ENCODE measurements at regions not wholly inside any gene's neighbourhood (a gene's known extent, or its start where the extent isn't known, plus 50 kb on each side); places are given as distances from the start of the nearest gene placed in this dataset.

DNA sequence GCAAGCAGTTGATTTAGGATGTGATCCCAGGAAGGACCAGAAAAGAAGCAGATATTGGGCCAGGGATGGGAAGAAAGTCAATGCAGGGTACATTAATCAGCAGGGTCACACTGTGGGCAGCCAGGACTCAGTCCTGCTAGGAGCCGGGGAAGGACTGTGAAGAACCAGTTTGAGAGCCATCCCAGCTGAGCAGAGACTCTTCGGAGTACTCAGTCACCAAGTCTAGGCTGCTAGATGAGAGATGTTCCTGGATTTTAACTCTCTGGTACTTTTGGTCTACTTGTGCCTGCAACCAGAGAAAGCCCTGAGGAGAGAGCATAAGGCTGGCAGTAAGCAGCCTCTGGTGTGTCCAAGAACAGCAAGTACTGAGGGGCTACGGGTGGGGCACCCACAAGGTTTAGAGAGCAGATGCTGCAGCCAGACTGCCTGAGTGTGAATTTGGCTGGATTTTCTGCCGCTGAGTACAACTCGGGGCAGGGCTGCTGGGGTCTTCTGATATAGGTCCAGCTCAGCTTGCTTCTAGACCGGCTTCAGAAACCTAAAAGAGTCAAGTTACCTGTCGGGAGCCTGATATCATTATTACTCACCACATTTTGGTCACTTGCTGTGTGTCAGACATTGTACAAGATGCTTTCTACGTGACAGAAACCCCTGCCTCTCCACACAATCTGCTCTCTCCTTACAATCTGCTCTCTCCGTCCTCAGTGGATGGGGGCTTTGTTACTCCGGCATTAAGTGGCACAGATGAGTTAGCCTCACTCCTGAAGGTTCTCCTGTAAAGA is 250.2 kb upstream of the GAS1 start:
- Histone ChIP-seq H2AFZ (ENCODE audit: low read length) (no peak overlapping the region), H3K36me3 (ENCODE audit: insufficient read depth, low read length) (no peaks in the 10 kb centered on the region), H3K9me2 (ENCODE audit: insufficient read depth, low read length) (no peaks in the 10 kb centered on the region), H3K79me2 (ENCODE audit: insufficient read depth, low read depth, low read length) (no peaks in the 10 kb centered on the region), H3K4me1 (ENCODE audit: insufficient read depth, low read length, poor library complexity, severe bottlenecking) (no peaks in the 10 kb centered on the region), H3K4me2 (ENCODE audit: low read length) (no peak overlapping the region), H3K9me3 (ENCODE audit: low read length) (no peaks in the 10 kb centered on the region), H4K20me1 (ENCODE audit: insufficient read depth, low read length) (no peaks in the 10 kb centered on the region), H3K4me3 (ENCODE audit: low read depth, low read length, poor library complexity, severe bottlenecking) (no peak overlapping the region), H3K27ac (ENCODE audit: low read depth, low read length, poor library complexity, severe bottlenecking) (no peak overlapping the region)
- POLR2A ChIA-PET = interaction anchor here (0.6 kb wide), 1 partner anchor 890 kb away, joined by 3 read pairs; no protein-coding TSS in a partner anchor
- CTCF ChIA-PET (ENCODE audit: unreplicated experiment) = no interaction called here
- no peak for DNase-seq (ENCODE audit: low spot score)
- intact Hi-C loops (cut with micrococcal nuclease; ENCODE audit: unreplicated experiment) = no loop called here
- no TSS peak for BruUV-seq (replicated peaks)
- TF ChIP-seq, protein P1, sequence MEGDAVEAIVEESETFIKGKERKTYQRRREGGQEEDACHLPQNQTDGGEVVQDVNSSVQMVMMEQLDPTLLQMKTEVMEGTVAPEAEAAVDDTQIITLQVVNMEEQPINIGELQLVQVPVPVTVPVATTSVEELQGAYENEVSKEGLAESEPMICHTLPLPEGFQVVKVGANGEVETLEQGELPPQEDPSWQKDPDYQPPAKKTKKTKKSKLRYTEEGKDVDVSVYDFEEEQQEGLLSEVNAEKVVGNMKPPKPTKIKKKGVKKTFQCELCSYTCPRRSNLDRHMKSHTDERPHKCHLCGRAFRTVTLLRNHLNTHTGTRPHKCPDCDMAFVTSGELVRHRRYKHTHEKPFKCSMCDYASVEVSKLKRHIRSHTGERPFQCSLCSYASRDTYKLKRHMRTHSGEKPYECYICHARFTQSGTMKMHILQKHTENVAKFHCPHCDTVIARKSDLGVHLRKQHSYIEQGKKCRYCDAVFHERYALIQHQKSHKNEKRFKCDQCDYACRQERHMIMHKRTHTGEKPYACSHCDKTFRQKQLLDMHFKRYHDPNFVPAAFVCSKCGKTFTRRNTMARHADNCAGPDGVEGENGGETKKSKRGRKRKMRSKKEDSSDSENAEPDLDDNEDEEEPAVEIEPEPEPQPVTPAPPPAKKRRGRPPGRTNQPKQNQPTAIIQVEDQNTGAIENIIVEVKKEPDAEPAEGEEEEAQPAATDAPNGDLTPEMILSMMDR (conservative IDR thresholded peaks at IDR 0.05; ENCODE audit: low read length) = no peak
- TF ChIP-seq EZH2phosphoT487 (IDR thresholded peaks at IDR 0.05; ENCODE audit: borderline replicate concordance, low read depth, low read length) = no peak

DNA sequence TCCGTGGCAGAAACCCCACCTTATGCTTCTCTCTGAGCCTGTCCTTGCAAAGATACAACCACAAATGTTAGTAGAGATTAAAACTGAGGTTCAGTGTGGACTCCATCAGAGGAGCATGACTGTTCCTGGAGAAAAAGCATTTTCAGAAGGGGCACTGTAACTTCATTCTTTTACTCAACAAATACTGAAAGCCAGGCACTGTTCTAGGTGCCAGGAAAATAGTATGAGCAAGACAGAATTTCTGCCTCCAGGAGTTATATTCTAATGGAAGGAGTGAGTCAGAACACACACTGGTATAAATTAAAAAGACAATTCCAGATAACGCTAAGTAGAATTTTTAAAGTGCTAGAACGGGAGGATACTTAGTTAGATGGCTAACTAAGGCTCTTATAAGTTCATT is 251.4 kb upstream of the GAS1 start:
- CTCF ChIA-PET (ENCODE audit: unreplicated experiment) = no interaction called here
- no TSS peak for BruUV-seq (replicated peaks)
- no peaks in the 10 kb centered on the region for H4K20me1 ChIP-seq (ENCODE audit: insufficient read depth, low read length)
- H3K79me2 ChIP-seq (ENCODE audit: insufficient read depth, low read depth, low read length) = no peaks in the 10 kb centered on the region
- H2AFZ ChIP-seq (ENCODE audit: low read length) = no peak overlapping the region
- intact Hi-C loops (cut with micrococcal nuclease; ENCODE audit: unreplicated experiment) = no loop called here
- no peaks in the 10 kb centered on the region for H3K36me3 ChIP-seq (ENCODE audit: insufficient read depth, low read length)
- no peaks in the 10 kb centered on the region for H3K9me2 ChIP-seq (ENCODE audit: insufficient read depth, low read length)
- H3K4me3 ChIP-seq (ENCODE audit: low read depth, low read length, poor library complexity, severe bottlenecking) = no peak overlapping the region
- no peak overlapping the region for H3K27ac ChIP-seq (ENCODE audit: low read depth, low read length, poor library complexity, severe bottlenecking)
- POLR2A ChIA-PET = no interaction called here
- H3K4me2 ChIP-seq (ENCODE audit: low read length) = no peak overlapping the region
- H3K9me3 ChIP-seq (ENCODE audit: low read length) = no peaks in the 10 kb centered on the region
- no peak for DNase-seq (ENCODE audit: low spot score)
- no peaks in the 10 kb centered on the region for H3K4me1 ChIP-seq (ENCODE audit: insufficient read depth, low read length, poor library complexity, severe bottlenecking)
- TF ChIP-seq EZH2phosphoT487 (IDR thresholded peaks at IDR 0.05; ENCODE audit: borderline replicate concordance, low read depth, low read length) = no peak
- TF ChIP-seq, protein P1 (conservative IDR thresholded peaks at IDR 0.05; ENCODE audit: low read length) = no peak

DNA sequence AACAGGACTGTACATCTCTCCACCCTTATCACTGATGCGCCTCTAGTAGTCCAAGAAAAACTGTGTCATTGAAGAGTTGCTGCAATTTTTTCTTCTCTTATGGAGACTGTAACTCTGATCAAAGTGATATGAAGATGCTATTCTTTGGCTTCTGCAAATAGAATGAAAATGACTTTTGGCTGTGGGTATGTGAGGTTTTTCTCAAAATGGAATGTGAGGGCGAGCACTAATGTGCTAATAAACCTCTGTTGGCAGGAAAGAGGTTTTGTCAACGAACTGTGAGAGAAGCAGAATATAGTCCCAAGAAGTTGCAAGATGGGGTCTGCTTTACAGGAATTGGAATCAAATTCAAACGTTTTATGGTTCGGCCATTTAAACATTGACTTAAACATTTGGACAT is 252.0 kb upstream of the GAS1 start:
- POLR2A ChIA-PET = interaction anchor here (1.3 kb wide), 1 partner anchor 116 kb away, joined by 3 read pairs; no protein-coding TSS in a partner anchor
- intact Hi-C loops (cut with micrococcal nuclease; ENCODE audit: unreplicated experiment) = no loop called here
- H4K20me1 ChIP-seq (ENCODE audit: insufficient read depth, low read length) = no peaks in the 10 kb centered on the region
- TF ChIP-seq, protein P1 (conservative IDR thresholded peaks at IDR 0.05; ENCODE audit: low read length) = no peak
- TF ChIP-seq EZH2phosphoT487 (IDR thresholded peaks at IDR 0.05; ENCODE audit: borderline replicate concordance, low read depth, low read length) = no peak
- CTCF ChIA-PET (ENCODE audit: unreplicated experiment) = no interaction called here
- H3K36me3 ChIP-seq (ENCODE audit: insufficient read depth, low read length) = no peaks in the 10 kb centered on the region
- H3K4me3 ChIP-seq (ENCODE audit: low read depth, low read length, poor library complexity, severe bottlenecking) = no peak overlapping the region
- H3K9me2 ChIP-seq (ENCODE audit: insufficient read depth, low read length) = no peaks in the 10 kb centered on the region
- no peak overlapping the region for H2AFZ ChIP-seq (ENCODE audit: low read length)
- no peaks in the 10 kb centered on the region for H3K79me2 ChIP-seq (ENCODE audit: insufficient read depth, low read depth, low read length)
- DNase-seq (ENCODE audit: low spot score) = no peak
- no peaks in the 10 kb centered on the region for H3K9me3 ChIP-seq (ENCODE audit: low read length)
- no peak overlapping the region for H3K27ac ChIP-seq (ENCODE audit: low read depth, low read length, poor library complexity, severe bottlenecking)
- no TSS peak for BruUV-seq (replicated peaks)
- H3K4me1 ChIP-seq (ENCODE audit: insufficient read depth, low read length, poor library complexity, severe bottlenecking) = no peaks in the 10 kb centered on the region
- H3K4me2 ChIP-seq (ENCODE audit: low read length) = no peak overlapping the region

Measured in OCI-LY7 (cell line).